Neural progenitor cell (in vitro differentiated cells): ENCODE measurements at regions not wholly inside any gene's neighbourhood (a gene's known extent, or its start where the extent isn't known, plus 50 kb on each side); places are given as distances from the start of the nearest gene placed in this dataset.

ENCODE experiments used
- DNase-seq: peaks from one replicate; pipeline ENCODE4 v3.0.0-alpha.2; 2016; ENCODE audit warnings: low spot score
- H2AFZ ChIP-seq: fragments of 200-600 bp; sonication (generic); replicated peaks from 2 replicates; pipeline ENCODE4 v1.6.1; 2016; ENCODE audit warnings: antibody characterized with exemption
- H3F3A ChIP-seq: fragments of 200-600 bp; sonication (generic); 2 replicates; pipeline ENCODE4 v1.6.1; 2016; ENCODE audit warnings: antibody characterized with exemption, low read depth
- H3K27ac ChIP-seq: fragments of 200-600 bp; sonication (generic); 2 replicates; pipeline ENCODE4 v1.5.1; 2016; ENCODE audit warnings: mild to moderate bottlenecking
- H3K27me3 ChIP-seq: fragments of 200-600 bp; sonication (generic); 2 replicates; pipeline ENCODE4 v1.6.1; 2016; ENCODE audit warnings: mild to moderate bottlenecking, moderate library complexity
- H3K36me3 ChIP-seq: fragments of 200-600 bp; sonication (generic); 2 replicates; pipeline ENCODE4 v1.5.1; 2016
- H3K4me1 ChIP-seq: fragments of 200-600 bp; sonication (generic); 2 replicates; pipeline ENCODE4 v1.6.1; 2016; ENCODE audit warnings: mixed run types
- H3K4me2 ChIP-seq: fragments of 200-600 bp; sonication (generic); 2 replicates; pipeline ENCODE4 v1.6.1; 2016
- H3K4me3 ChIP-seq: fragments of 200-600 bp; sonication (generic); 2 replicates; pipeline ENCODE4 v1.5.1; 2016
- H3K79me2 ChIP-seq: fragments of 200-600 bp; sonication (generic); 2 replicates; pipeline ENCODE4 v1.6.1; 2016; ENCODE audit warnings: low read depth
- H3K9ac ChIP-seq: fragments of 200-600 bp; sonication (generic); 2 replicates; pipeline ENCODE4 v1.6.1; 2016
- H3K9me3 ChIP-seq: fragments of 200-600 bp; sonication (generic); 2 replicates; pipeline ENCODE4 v1.5.1; 2016; ENCODE audit warnings: low read depth
- H4K20me1 ChIP-seq: fragments of 200-600 bp; sonication (generic); 2 replicates; pipeline ENCODE4 v1.6.1; 2016; ENCODE audit warnings: low read depth
- H3K27ac Mint-ChIP-seq: 3 replicates; pipeline ENCODE4 v1.8.0; 2021; ENCODE audit warnings: mixed read lengths
- H3K27me3 Mint-ChIP-seq: 2 replicates; pipeline ENCODE4 v1.8.0; 2022; ENCODE audit warnings: low read depth, mild to moderate bottlenecking, inconsistent platforms, moderate library complexity, mixed read lengths; ENCODE audit not compliant: insufficient read depth
- H3K36me3 Mint-ChIP-seq: 3 replicates; pipeline ENCODE4 v1.8.0; 2021; ENCODE audit warnings: mixed read lengths
- H3K4me1 Mint-ChIP-seq: 3 replicates; pipeline ENCODE4 v1.8.0; 2021; ENCODE audit warnings: mixed read lengths
- H3K4me3 Mint-ChIP-seq: 3 replicates; pipeline ENCODE4 v1.8.0; 2021; ENCODE audit warnings: mild to moderate bottlenecking, moderate library complexity, mixed read lengths
- H3K9me3 Mint-ChIP-seq: 3 replicates; pipeline ENCODE4 v1.8.0; 2020; ENCODE audit warnings: mixed read lengths
- CTCF ChIP-seq: fragments of 200-600 bp; sonication (generic); IDR thresholded peaks from 2 replicates; pipeline ENCODE4 v1.5.1; 2017; ENCODE audit warnings: antibody characterized with exemption, mild to moderate bottlenecking
- EZH2 ChIP-seq: fragments of 200-600 bp; sonication (generic); IDR thresholded peaks from 2 replicates; pipeline ENCODE4 v1.6.1; 2017; ENCODE audit warnings: antibody characterized with exemption, mild to moderate bottlenecking, moderate library complexity
- EZH2phosphoT487 ChIP-seq: fragments of 200-600 bp; sonication (generic); IDR thresholded peaks from 2 replicates; pipeline ENCODE4 v1.6.1; 2017; ENCODE audit warnings: antibody characterized with exemption

- no peaks in the 10 kb centered on the region for H4K20me1 ChIP-seq
- Mint-ChIP-seq H3K27me3 (no peaks in the 10 kb centered on the region), H3K27ac (no peak overlapping the region), H3K4me1 (no peaks in the 10 kb centered on the region), H3K36me3 (no peaks in the 10 kb centered on the region), H3K9me3 (peaks cover 13% of the 10 kb centered on the region), H3K4me3 (no peak overlapping the region)
- H3K27ac ChIP-seq, result no peak overlapping the region
- no peak overlapping the region for H3K4me2 ChIP-seq
- TF ChIP-seq EZH2 (no peak), EZH2phosphoT487 (no peak), CTCF (no peak)
- H3K36me3 ChIP-seq, result no peaks in the 10 kb centered on the region
- no peak overlapping the region for H3K9ac ChIP-seq
- no peak overlapping the region for H3K4me3 ChIP-seq
- no peaks in the 10 kb centered on the region for H3K27me3 ChIP-seq
- H3K79me2 ChIP-seq, result no peaks in the 10 kb centered on the region
- no peak overlapping the region for H2AFZ ChIP-seq
- H3K4me1 ChIP-seq, result peaks cover 11% of the 10 kb centered on the region
- H3F3A ChIP-seq, result no peaks in the 10 kb centered on the region
- no peak for DNase-seq
- no peaks in the 10 kb centered on the region for H3K9me3 ChIP-seq
These were observed 326.9 kb upstream of the NECTIN3 start for GRCh38 chr3:110744723-110745122.

- no peaks in the 10 kb centered on the region for H3K79me2 ChIP-seq
- TF ChIP-seq EZH2phosphoT487 (no peak), CTCF (no peak), EZH2 (no peak)
- no peak overlapping the region for H2AFZ ChIP-seq
- H3K9ac ChIP-seq, result no peak overlapping the region
- H3K4me3 ChIP-seq, result no peak overlapping the region
- Mint-ChIP-seq H3K36me3 (no peaks in the 10 kb centered on the region), H3K27ac (no peak overlapping the region), H3K9me3 (peaks cover 13% of the 10 kb centered on the region), H3K27me3 (no peaks in the 10 kb centered on the region), H3K4me3 (no peak overlapping the region), H3K4me1 (peaks cover 12% of the 10 kb centered on the region)
- H3K27ac ChIP-seq, result no peak overlapping the region
- no peaks in the 10 kb centered on the region for H3K9me3 ChIP-seq
- peaks cover 12% of the 10 kb centered on the region for H3K4me1 ChIP-seq
- H3K4me2 ChIP-seq, result no peak overlapping the region
- no peaks in the 10 kb centered on the region for H3K36me3 ChIP-seq
- no peak for DNase-seq
- H4K20me1 ChIP-seq, result no peaks in the 10 kb centered on the region
- no peaks in the 10 kb centered on the region for H3K27me3 ChIP-seq
- peaks cover 2% of the 10 kb centered on the region for H3F3A ChIP-seq
These were observed 322.6 kb upstream of the NECTIN3 start for GRCh38 chr3:110749006-110749405.

- H3K79me2 ChIP-seq, result no peaks in the 10 kb centered on the region
- TF ChIP-seq EZH2phosphoT487 (no peak), EZH2 (no peak), CTCF (no peak)
- peaks cover 10% of the 10 kb centered on the region for H3K9me3 Mint-ChIP-seq
- peaks cover 24% of the 10 kb centered on the region for H3K4me1 Mint-ChIP-seq
- no peaks in the 10 kb centered on the region for H3K36me3 ChIP-seq
- no peaks in the 10 kb centered on the region for H4K20me1 ChIP-seq
- peaks cover 24% of the 10 kb centered on the region for H3K4me1 ChIP-seq
- H3F3A ChIP-seq, result peaks cover 14% of the 10 kb centered on the region
- no peak for DNase-seq
- no peaks in the 10 kb centered on the region for H3K27me3 ChIP-seq
- H3K9me3 ChIP-seq, result no peaks in the 10 kb centered on the region
- no peaks in the 10 kb centered on the region for H3K36me3 Mint-ChIP-seq
- no peak overlapping the region for H3K4me3 Mint-ChIP-seq
- H3K27me3 Mint-ChIP-seq, result no peaks in the 10 kb centered on the region
- no peak overlapping the region for H3K27ac Mint-ChIP-seq
- no peak overlapping the region for H3K9ac ChIP-seq
- H2AFZ ChIP-seq, result no peak overlapping the region
- H3K4me3 ChIP-seq, result no peak overlapping the region
- no peak overlapping the region for H3K27ac ChIP-seq
- H3K4me2 ChIP-seq, result no peak overlapping the region
These were observed 321.4 kb upstream of the NECTIN3 start for GRCh38 chr3:110750201-110750600.

DNA sequence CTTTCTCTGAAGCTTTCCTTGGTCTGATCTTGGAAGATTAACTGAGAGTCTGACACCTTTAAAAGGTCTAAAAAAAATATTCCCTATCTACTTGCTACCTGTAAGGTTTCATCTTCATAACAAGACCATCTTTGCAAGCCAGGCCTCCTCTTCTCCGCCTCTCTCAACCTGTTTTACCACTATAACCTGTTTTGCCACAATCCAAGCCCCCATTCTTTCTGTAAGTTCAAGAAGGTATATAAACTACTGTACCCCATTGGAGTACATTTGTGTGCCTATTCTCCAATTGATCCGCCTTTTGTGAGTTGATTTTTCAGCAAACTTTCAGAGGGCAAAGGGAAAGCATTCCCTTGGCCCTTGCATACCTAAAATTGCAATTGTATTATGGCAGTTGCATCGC is 319.3 kb upstream of the NECTIN3 start:
- Mint-ChIP-seq H3K27me3 (no peaks in the 10 kb centered on the region), H3K4me3 (no peak overlapping the region), H3K27ac (no peak overlapping the region), H3K4me1 (peaks cover 31% of the 10 kb centered on the region), H3K36me3 (no peaks in the 10 kb centered on the region), H3K9me3 (peaks cover 2% of the 10 kb centered on the region)
- no peak overlapping the region for H3K27ac ChIP-seq
- H3K9me3 ChIP-seq, result no peaks in the 10 kb centered on the region
- DNase-seq, result no peak
- H3F3A ChIP-seq, result peaks cover 22% of the 10 kb centered on the region
- no peaks in the 10 kb centered on the region for H4K20me1 ChIP-seq
- no peaks in the 10 kb centered on the region for H3K79me2 ChIP-seq
- no peak overlapping the region for H3K4me2 ChIP-seq
- no peak for TF ChIP-seq EZH2phosphoT487
- TF ChIP-seq EZH2, result no peak
- TF ChIP-seq CTCF, result no peak
- H3K4me1 ChIP-seq, result peaks cover 31% of the 10 kb centered on the region
- H3K36me3 ChIP-seq, result no peaks in the 10 kb centered on the region
- no peaks in the 10 kb centered on the region for H3K27me3 ChIP-seq
- no peak overlapping the region for H2AFZ ChIP-seq
- H3K9ac ChIP-seq, result no peak overlapping the region
- no peak overlapping the region for H3K4me3 ChIP-seq
